Subcutaneous abdominal adipose tissue (tissue), 5 donors: ENCODE measurements at regions not wholly inside any gene's neighbourhood (a gene's known extent, or its start where the extent isn't known, plus 50 kb on each side); places are given as distances from the start of the nearest gene placed in this dataset.
"Not testable (repeated sequence)": the region's sequence is repeated elsewhere in the genome, so short reads cannot be mapped to it uniquely, and the experiment has no call there.

Source experiments
- H3K27ac ChIP-seq: one replicate; pipeline ENCODE4 v1.7.0; 2013; ENCODE audit warnings: low read depth, mild to moderate bottlenecking, inconsistent platforms, low read length, moderate library complexity
- H3K27me3 ChIP-seq, 5 donors: one replicate each; pipeline ENCODE4 v1.7.0; 2013; ENCODE audit warnings: low read length in 5 of 5, inconsistent platforms in 1 of 5; ENCODE audit not compliant: control insufficient read depth in 5 of 5, insufficient read depth in 4 of 5
- H3K36me3 ChIP-seq, 5 donors: one replicate each; pipeline ENCODE4 v1.7.0; 2013; ENCODE audit warnings: low read length in 5 of 5; ENCODE audit not compliant: control insufficient read depth in 5 of 5, insufficient read depth in 5 of 5
- H3K4me1 ChIP-seq, 5 donors: one replicate each; pipeline ENCODE4 v1.7.0; 2013; ENCODE audit warnings: low read length in 5 of 5, mild to moderate bottlenecking in 3 of 5, moderate library complexity in 1 of 5; ENCODE audit not compliant: control insufficient read depth in 5 of 5, insufficient read depth in 5 of 5
- H3K4me3 ChIP-seq, 5 donors: one replicate each; pipeline ENCODE4 v1.7.0; 2013; ENCODE audit warnings: low read length in 5 of 5, low read depth in 1 of 5
- H3K9ac ChIP-seq, 5 donors: one replicate each; pipeline ENCODE4 v1.7.0; 2013; ENCODE audit warnings: low read length in 5 of 5, mild to moderate bottlenecking in 4 of 5, moderate library complexity in 3 of 5
- H3K9me3 ChIP-seq, 5 donors: one replicate each; pipeline ENCODE4 v1.7.0; 2013; ENCODE audit warnings: low read length in 5 of 5; ENCODE audit not compliant: control insufficient read depth in 5 of 5
- donor health status: healthy.
- donor health status: healthy.
- donor health status: healthy.
- donor health status: healthy.
- donor health status: healthy.

DNA sequence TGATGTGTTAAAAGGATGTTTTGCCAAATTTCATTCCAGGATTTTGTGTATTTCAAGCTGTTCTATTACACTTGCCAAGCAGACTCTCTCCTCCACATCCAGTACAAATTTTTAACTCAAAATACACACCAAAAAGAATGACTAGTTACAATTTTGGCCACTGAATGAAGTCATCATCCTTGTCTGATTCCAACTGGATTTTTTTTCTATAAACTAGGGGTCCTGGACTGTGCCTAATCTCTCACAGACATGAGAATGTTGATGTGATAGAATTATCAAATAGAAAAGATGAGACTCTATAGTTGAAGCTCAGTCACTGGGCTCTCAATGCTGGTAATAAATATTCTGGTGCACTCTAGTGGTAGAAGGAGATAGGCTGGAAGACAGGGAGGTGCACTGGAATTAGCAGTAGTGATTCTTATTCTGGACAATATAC is 85.8 kb downstream of the FANCF start:
- Histone ChIP-seq H3K4me1 (no peaks in the 10 kb centered on the region), H3K9ac (no peak overlapping the region), H3K9me3 (no peaks in the 10 kb centered on the region), H3K27ac (no peak overlapping the region), H3K36me3 (no peaks in the 10 kb centered on the region), H3K27me3 (no peaks in the 10 kb centered on the region), H3K4me3 (no peak overlapping the region)

DNA sequence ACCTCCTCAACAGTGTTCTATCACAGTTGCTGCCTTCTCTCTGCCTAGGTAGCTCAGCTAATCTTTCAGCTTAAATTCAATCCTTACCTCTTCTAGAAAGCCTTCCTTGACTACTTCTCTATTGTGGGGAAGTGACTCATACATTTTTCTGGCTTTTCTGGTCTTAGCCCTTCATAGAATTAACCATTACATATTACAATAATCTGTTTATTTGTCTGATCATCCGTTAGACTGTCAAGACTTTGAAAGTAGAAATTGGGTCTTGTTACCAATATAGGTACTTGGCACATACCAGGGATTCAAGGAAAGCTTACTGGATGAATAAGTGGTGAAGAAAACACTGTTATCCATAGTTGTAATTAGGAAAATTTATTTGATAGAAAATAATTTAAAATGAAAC is 89.6 kb downstream of the FANCF start:
- Histone ChIP-seq H3K9ac (no peak overlapping the region), H3K27me3 (no peaks in the 10 kb centered on the region), H3K4me3 (no peak overlapping the region), H3K9me3 (no peaks in the 10 kb centered on the region), H3K27ac (no peak overlapping the region), H3K4me1 (no peaks in the 10 kb centered on the region), H3K36me3 (no peaks in the 10 kb centered on the region)

- not testable (repeated sequence) for H3K9me3 ChIP-seq, H3K4me3 ChIP-seq, H3K27me3 ChIP-seq, H3K27ac ChIP-seq, H3K9ac ChIP-seq, H3K36me3 ChIP-seq, H3K4me1 ChIP-seq
These were observed 96.8 kb downstream of the FANCF start for GRCh38 chr11:22528612-22529429.

GRCh38 chr11:22522225-22522624 is 103.4 kb downstream of the FANCF start:
- H3K27ac ChIP-seq = no peak overlapping the region
- H3K4me1 ChIP-seq = no peaks in the 10 kb centered on the region
- H3K9me3 ChIP-seq = no peaks in the 10 kb centered on the region
- no peak overlapping the region for H3K4me3 ChIP-seq
- H3K27me3 ChIP-seq = no peaks in the 10 kb centered on the region
- H3K9ac ChIP-seq = no peak overlapping the region
- H3K36me3 ChIP-seq = no peaks in the 10 kb centered on the region

- no peak overlapping the region for H3K4me3 ChIP-seq
- no peaks in the 10 kb centered on the region for H3K27me3 ChIP-seq
- H3K36me3 ChIP-seq = no peaks in the 10 kb centered on the region
- H3K9ac ChIP-seq = no peak overlapping the region
- no peaks in the 10 kb centered on the region for H3K9me3 ChIP-seq
- no peak overlapping the region for H3K27ac ChIP-seq
- H3K4me1 ChIP-seq = no peaks in the 10 kb centered on the region
These were observed 104.4 kb downstream of the FANCF start for GRCh38 chr11:22521226-22521625.

DNA sequence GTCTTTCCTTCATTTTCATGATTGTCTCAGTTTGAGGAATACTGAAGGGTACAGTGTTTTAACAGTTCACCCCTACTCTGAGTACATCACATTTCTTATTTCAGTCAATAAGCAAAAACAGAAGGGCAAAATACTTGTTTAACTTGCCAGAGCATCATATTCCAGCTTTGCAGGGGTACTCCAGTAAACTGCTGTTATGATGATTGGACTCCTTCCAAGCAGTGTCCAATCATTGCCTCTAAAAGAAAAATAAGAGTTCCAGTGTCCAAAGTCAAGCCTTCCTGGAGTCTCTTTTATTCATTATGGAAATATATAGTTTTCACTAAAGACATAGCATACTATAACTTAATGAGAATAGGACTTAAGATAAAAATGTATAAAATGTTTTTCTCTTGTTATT is 105.1 kb downstream of the FANCF start:
- Histone ChIP-seq H3K9ac (no peak overlapping the region), H3K36me3 (no peaks in the 10 kb centered on the region), H3K27ac (no peak overlapping the region), H3K4me3 (no peak overlapping the region), H3K4me1 (no peaks in the 10 kb centered on the region), H3K9me3 (no peaks in the 10 kb centered on the region), H3K27me3 (no peaks in the 10 kb centered on the region)

GRCh38 chr11:22518344-22518743 is 107.3 kb downstream of the FANCF start:
- not testable (repeated sequence) for H3K27ac ChIP-seq, H3K9ac ChIP-seq, H3K4me1 ChIP-seq, H3K27me3 ChIP-seq, H3K9me3 ChIP-seq, H3K36me3 ChIP-seq, H3K4me3 ChIP-seq

DNA sequence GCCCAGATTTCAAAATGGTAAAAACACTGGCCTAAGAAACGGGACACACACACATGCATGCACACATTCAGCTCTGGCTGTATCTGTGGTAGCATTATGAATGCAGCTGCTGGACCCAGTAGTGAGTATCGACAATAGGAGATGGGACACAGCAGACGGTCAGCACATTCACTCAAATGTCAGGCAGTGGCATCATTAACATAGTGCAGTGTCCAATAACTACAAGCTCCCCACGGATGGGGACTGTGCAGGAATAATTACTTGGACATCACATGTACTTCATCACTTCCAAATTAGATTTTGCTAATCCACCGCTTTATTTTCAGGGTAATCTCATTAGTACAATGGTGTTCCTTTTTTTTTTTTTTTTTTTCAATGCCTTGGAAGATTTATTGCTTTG is 109.5 kb downstream of the FANCF start:
- no peaks in the 10 kb centered on the region for H3K27me3 ChIP-seq
- no peak overlapping the region for H3K4me3 ChIP-seq
- no peaks in the 10 kb centered on the region for H3K9me3 ChIP-seq
- H3K36me3 ChIP-seq = no peaks in the 10 kb centered on the region
- H3K27ac ChIP-seq = no peak overlapping the region
- no peak overlapping the region for H3K9ac ChIP-seq
- no peaks in the 10 kb centered on the region for H3K4me1 ChIP-seq

DNA sequence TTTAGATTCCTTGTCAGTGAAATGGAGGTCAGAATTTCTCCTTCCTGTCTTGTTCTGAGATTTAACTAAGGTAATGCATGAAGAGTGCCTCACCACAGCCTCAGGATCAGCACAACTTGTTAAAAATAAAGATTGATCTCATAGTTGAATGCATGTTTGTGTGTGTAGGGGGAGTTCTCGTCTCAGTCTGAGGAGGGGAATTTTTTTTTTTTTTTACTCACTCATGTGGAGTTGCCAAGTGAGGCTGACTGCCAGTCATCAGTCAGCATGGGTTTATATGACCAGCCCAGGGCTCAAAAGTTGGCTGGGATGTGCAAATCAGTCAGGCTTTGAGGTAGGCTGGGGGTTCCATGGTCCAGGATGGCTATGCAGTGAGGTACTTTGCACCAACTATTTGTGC is 113.2 kb downstream of the FANCF start:
- H3K36me3 ChIP-seq = no peaks in the 10 kb centered on the region
- no peak overlapping the region for H3K27ac ChIP-seq
- H3K27me3 ChIP-seq = no peaks in the 10 kb centered on the region

DNA sequence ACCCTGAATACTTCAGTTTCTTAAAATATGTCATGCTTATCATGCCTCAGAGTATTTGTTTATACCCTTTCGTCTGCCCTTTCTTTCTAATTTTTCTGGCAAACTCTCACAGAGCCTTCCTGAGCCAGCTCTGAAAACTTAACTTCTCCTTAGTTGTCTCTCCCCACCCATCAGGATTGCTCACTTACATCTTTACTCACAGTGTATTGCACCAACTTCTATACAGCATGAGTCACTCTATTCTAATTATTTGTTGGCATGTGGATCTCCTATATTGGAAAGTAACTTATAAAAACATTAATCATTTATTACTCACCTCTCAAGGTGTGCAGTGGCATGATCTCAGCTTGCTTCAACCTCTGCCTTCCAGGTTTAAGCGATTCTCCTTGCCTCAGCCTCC is 114.9 kb downstream of the FANCF start:
- Histone ChIP-seq H3K27me3 (no peaks in the 10 kb centered on the region), H3K27ac (no peak overlapping the region), H3K4me1 (no peaks in the 10 kb centered on the region), H3K9me3 (no peaks in the 10 kb centered on the region), H3K4me3 (no peak overlapping the region), H3K9ac (no peak overlapping the region), H3K36me3 (no peaks in the 10 kb centered on the region)

More for the DNA sequence above, 113.2 kb downstream of the FANCF start:
- H3K4me3 ChIP-seq = no peak overlapping the region
- H3K4me1 ChIP-seq = no peaks in the 10 kb centered on the region
- no peak overlapping the region for H3K9ac ChIP-seq
- no peaks in the 10 kb centered on the region for H3K9me3 ChIP-seq
